HCT116 (cell line): ENCODE measurements at regions not wholly inside any gene's neighbourhood (a gene's known extent, or its start where the extent isn't known, plus 50 kb on each side); places are given as distances from the start of the nearest gene placed in this dataset.

ENCODE experiments used
- CBX3 ChIP-seq: IDR thresholded peaks from 2 replicates; pipeline ENCODE4 v1.6.1; 2012; ENCODE audit warnings: low read depth
- EZH2 ChIP-seq: fragments of 200-600 bp; sonication (generic); IDR thresholded peaks from 2 replicates; pipeline ENCODE4 v1.6.1; 2017; ENCODE audit warnings: antibody characterized with exemption, mixed run types
- JUND ChIP-seq: IDR thresholded peaks from 2 replicates; pipeline ENCODE4 v1.6.1; 2012
- POLR2A ChIP-seq: IDR thresholded peaks from 2 replicates; pipeline ENCODE4 v1.7.0; 2011; ENCODE audit warnings: borderline replicate concordance; ENCODE audit not compliant: insufficient read depth, insufficient read length; ENCODE audit errors: extremely low read depth
- POLR2AphosphoS5 ChIP-seq: IDR thresholded peaks from 2 replicates; pipeline ENCODE4 v1.6.1; 2011; ENCODE audit warnings: mild to moderate bottlenecking, low read depth, low read length, moderate library complexity
- TF ChIP-seq, protein P1 (sequence below): IDR thresholded peaks from 2 replicates; pipeline ENCODE4 v1.6.1; 2012
- TF ChIP-seq, protein P2 (sequence below), 3 experiments: fragments of 200-600 bp in 1 of 3; sonication (generic) in 1 of 3; IDR thresholded peaks in 2 of 3; conservative IDR thresholded peaks in 1 of 3; 2 replicates each; pipeline ENCODE4 v1.5.1; 2012 to 2017; ENCODE audit warnings: low read depth in 2 of 3, low read length in 2 of 3, antibody characterized with exemption in 1 of 3, borderline replicate concordance in 1 of 3, control low read depth in 1 of 3, mild to moderate bottlenecking in 1 of 3, mixed read lengths in 1 of 3, mixed run types in 1 of 3, moderate library complexity in 1 of 3; ENCODE audit not compliant: insufficient read depth in 1 of 3
- TF ChIP-seq, protein P3 (sequence below): IDR thresholded peaks from 2 replicates; pipeline ENCODE4 v1.6.1; 2011; ENCODE audit warnings: mild to moderate bottlenecking, low read length, moderate library complexity; ENCODE audit not compliant: insufficient replicate concordance; ENCODE audit errors: extremely low read depth

DNA sequence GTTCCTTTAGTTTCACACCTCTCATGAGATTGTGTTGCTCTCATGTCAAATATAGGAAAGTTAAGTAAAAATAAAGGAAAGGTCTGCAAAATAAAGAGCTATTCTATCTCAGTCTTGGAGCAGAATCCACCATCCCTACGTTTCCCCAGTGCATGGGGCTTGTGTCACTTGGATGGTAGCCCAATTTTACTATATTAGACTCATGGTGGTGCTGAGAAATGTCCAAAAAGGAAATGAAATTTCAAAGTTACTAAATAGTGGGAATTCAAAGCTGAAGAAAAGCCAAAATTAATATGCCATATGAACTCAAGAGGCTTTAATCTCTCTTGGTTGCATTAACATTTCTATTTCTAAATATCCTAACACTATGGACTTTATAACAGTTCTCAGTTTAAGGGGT lies 1283.3 kb upstream of the GJE1 start:
- TF ChIP-seq EZH2 (no peak), POLR2A (no peak), CBX3 (no peak), POLR2AphosphoS5 (no peak), JUND (no peak)
- TF ChIP-seq, protein P1, sequence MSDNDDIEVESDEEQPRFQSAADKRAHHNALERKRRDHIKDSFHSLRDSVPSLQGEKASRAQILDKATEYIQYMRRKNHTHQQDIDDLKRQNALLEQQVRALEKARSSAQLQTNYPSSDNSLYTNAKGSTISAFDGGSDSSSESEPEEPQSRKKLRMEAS: no peak
- TF ChIP-seq, protein P2, sequence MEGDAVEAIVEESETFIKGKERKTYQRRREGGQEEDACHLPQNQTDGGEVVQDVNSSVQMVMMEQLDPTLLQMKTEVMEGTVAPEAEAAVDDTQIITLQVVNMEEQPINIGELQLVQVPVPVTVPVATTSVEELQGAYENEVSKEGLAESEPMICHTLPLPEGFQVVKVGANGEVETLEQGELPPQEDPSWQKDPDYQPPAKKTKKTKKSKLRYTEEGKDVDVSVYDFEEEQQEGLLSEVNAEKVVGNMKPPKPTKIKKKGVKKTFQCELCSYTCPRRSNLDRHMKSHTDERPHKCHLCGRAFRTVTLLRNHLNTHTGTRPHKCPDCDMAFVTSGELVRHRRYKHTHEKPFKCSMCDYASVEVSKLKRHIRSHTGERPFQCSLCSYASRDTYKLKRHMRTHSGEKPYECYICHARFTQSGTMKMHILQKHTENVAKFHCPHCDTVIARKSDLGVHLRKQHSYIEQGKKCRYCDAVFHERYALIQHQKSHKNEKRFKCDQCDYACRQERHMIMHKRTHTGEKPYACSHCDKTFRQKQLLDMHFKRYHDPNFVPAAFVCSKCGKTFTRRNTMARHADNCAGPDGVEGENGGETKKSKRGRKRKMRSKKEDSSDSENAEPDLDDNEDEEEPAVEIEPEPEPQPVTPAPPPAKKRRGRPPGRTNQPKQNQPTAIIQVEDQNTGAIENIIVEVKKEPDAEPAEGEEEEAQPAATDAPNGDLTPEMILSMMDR (IDR thresholded peaks at IDR 0.05 in 2 of 3, conservative IDR thresholded peaks at IDR 0.05 in 1 of 3; ENCODE audit: borderline replicate concordance in 1 of 3, insufficient read depth in 1 of 3, low read depth in 2 of 3, low read length in 2 of 3): no peak
- TF ChIP-seq, protein P3, sequence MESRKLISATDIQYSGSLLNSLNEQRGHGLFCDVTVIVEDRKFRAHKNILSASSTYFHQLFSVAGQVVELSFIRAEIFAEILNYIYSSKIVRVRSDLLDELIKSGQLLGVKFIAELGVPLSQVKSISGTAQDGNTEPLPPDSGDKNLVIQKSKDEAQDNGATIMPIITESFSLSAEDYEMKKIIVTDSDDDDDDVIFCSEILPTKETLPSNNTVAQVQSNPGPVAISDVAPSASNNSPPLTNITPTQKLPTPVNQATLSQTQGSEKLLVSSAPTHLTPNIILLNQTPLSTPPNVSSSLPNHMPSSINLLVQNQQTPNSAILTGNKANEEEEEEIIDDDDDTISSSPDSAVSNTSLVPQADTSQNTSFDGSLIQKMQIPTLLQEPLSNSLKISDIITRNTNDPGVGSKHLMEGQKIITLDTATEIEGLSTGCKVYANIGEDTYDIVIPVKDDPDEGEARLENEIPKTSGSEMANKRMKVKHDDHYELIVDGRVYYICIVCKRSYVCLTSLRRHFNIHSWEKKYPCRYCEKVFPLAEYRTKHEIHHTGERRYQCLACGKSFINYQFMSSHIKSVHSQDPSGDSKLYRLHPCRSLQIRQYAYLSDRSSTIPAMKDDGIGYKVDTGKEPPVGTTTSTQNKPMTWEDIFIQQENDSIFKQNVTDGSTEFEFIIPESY: no peak
